NK-92 treated with Interleukin-12 subunit alpha and Interleukin-12 subunit beta, amount 100 ng/mL, for 24 hours (cell line): ENCODE measurements at regions not wholly inside any gene's neighbourhood (a gene's known extent, or its start where the extent isn't known, plus 50 kb on each side); places are given as distances from the start of the nearest gene placed in this dataset.
"Not testable (repeated sequence)": the region's sequence is repeated elsewhere in the genome, so short reads cannot be mapped to it uniquely, and the experiment has no call there.

Source experiments
- DNase-seq: peaks from one replicate; lab custom pipeline; 2025; lab: John Stamatoyannopoulos, UW

- DNase-seq: no peak
Measured at GRCh38 chr5:4570047-4570995, 569.8 kb upstream of the ADAMTS16 start.

GRCh38 chr5:4571248-4571948 lies 568.7 kb upstream of the ADAMTS16 start:
- DNase-seq: no peak

GRCh38 chr5:4572311-4573100 lies 567.6 kb upstream of the ADAMTS16 start:
- DNase-seq: no peak

GRCh38 chr5:4575608-4576007 lies 564.5 kb upstream of the ADAMTS16 start:
- DNase-seq: no peak

GRCh38 chr5:4576161-4576748 lies 563.9 kb upstream of the ADAMTS16 start:
- DNase-seq: no peak

GRCh38 chr5:4576908-4577307 lies 563.2 kb upstream of the ADAMTS16 start:
- no peak for DNase-seq

- no peak for DNase-seq
Measured at GRCh38 chr5:4579679-4580078, 560.5 kb upstream of the ADAMTS16 start.

GRCh38 chr5:4580772-4581171 lies 559.4 kb upstream of the ADAMTS16 start:
- DNase-seq: no peak

- DNase-seq: no peak
Measured at GRCh38 chr5:4581289-4581688, 558.8 kb upstream of the ADAMTS16 start.

GRCh38 chr5:4584982-4585381 lies 555.1 kb upstream of the ADAMTS16 start:
- DNase-seq: no peak

- no peak for DNase-seq
Measured at GRCh38 chr5:4613440-4613839, 526.7 kb upstream of the ADAMTS16 start.

GRCh38 chr5:4614088-4614487 lies 526.0 kb upstream of the ADAMTS16 start:
- DNase-seq: no peak

GRCh38 chr5:4615369-4615768 lies 524.8 kb upstream of the ADAMTS16 start:
- not testable (repeated sequence) for DNase-seq

GRCh38 chr5:4625206-4625896 lies 514.8 kb upstream of the ADAMTS16 start:
- DNase-seq: no peak

- no peak for DNase-seq
Measured at GRCh38 chr5:4627131-4627530, 513.0 kb upstream of the ADAMTS16 start.

GRCh38 chr5:4627929-4628328 lies 512.2 kb upstream of the ADAMTS16 start:
- DNase-seq: no peak

GRCh38 chr5:4628645-4629385 lies 511.3 kb upstream of the ADAMTS16 start:
- DNase-seq: no peak

GRCh38 chr5:4630031-4630430 lies 510.1 kb upstream of the ADAMTS16 start:
- no peak for DNase-seq

- DNase-seq: no peak
Measured at GRCh38 chr5:4634342-4634741, 505.8 kb upstream of the ADAMTS16 start.

GRCh38 chr5:4636378-4636777 lies 503.8 kb upstream of the ADAMTS16 start:
- no peak for DNase-seq

GRCh38 chr5:4639946-4640345 lies 500.2 kb upstream of the ADAMTS16 start:
- DNase-seq: no peak
